ENCODE measurements at regions not wholly inside any gene's neighbourhood (a gene's known extent, or its start where the extent isn't known, plus 50 kb on each side); places are given as distances from the start of the nearest gene placed in this dataset.
A peak's percentile ranks its signal among the peaks of the same experiment; 100 is the strongest.

GRCh38 chr5:60546207-60546606 is 153.8 kb downstream of the DEPDC1B start:
- H3K79me2 ChIP-seq (ENCODE audit: low read length), result no peaks in the 10 kb centered on the region
- intact Hi-C loops (cut with micrococcal nuclease), result no loop called here
- TF ChIP-seq EZH2 (IDR thresholded peaks at IDR 0.05; ENCODE audit: low read length, unreplicated experiment), result no peak
- no peak for TF ChIP-seq EZH2phosphoT487 (IDR thresholded peaks at IDR 0.05; ENCODE audit: borderline replicate concordance, low read length)
- no peak for TF ChIP-seq CTCF (conservative IDR thresholded peaks at IDR 0.05; ENCODE audit: low read depth, low read length)
- ATAC-seq (no peak), DNase-seq (no peak)
- H2AFZ ChIP-seq (ENCODE audit: low read length), result no peak overlapping the region
- no peak overlapping the region for H3K4me2 ChIP-seq (ENCODE audit: low read length)
- ChIA-PET POLR2A (ENCODE audit: unreplicated experiment) (no interaction called here), CTCF (no interaction called here)
- BruUV-seq (replicated peaks), result no TSS peak
- H3K9me2 ChIP-seq (replicated peaks; ENCODE audit: low read length), result no peaks in the 10 kb centered on the region
- no peak overlapping the region for H3K4me3 ChIP-seq (ENCODE audit: low read length)
- H4K20me1 ChIP-seq (ENCODE audit: low read length), result no peaks in the 10 kb centered on the region
- H3K27me3 ChIP-seq (ENCODE audit: low read length), result peaks cover 8% of the 10 kb centered on the region; the same call in 1 of the 2 replicates
- H3F3A ChIP-seq (ENCODE audit: low read length, unreplicated experiment), result no peaks in the 10 kb centered on the region
- no peak overlapping the region for H3K27ac ChIP-seq (ENCODE audit: low read length)
- H3K9me3 ChIP-seq (ENCODE audit: low read length), result no peaks in the 10 kb centered on the region
- no peaks in the 10 kb centered on the region for H3K36me3 ChIP-seq (ENCODE audit: low read depth, low read length)
- H3K4me1 ChIP-seq (ENCODE audit: insufficient read depth, low read length), result no peaks in the 10 kb centered on the region
- no peak overlapping the region for H3K9ac ChIP-seq (ENCODE audit: low read length)

GRCh38 chr5:60545551-60545950 is 154.4 kb downstream of the DEPDC1B start:
- H3K27ac ChIP-seq (ENCODE audit: low read length), result no peak overlapping the region
- ATAC-seq (no peak), DNase-seq (no peak)
- peaks cover 8% of the 10 kb centered on the region; the same call in 1 of the 2 replicates for H3K27me3 ChIP-seq (ENCODE audit: low read length)
- no TSS peak for BruUV-seq (replicated peaks)
- H3K4me3 ChIP-seq (ENCODE audit: low read length), result no peak overlapping the region
- H3F3A ChIP-seq (ENCODE audit: low read length, unreplicated experiment), result no peaks in the 10 kb centered on the region
- POLR2A ChIA-PET (ENCODE audit: unreplicated experiment), result no interaction called here
- no peaks in the 10 kb centered on the region for H3K4me1 ChIP-seq (ENCODE audit: insufficient read depth, low read length)
- no peaks in the 10 kb centered on the region for H3K36me3 ChIP-seq (ENCODE audit: low read depth, low read length)
- TF ChIP-seq EZH2phosphoT487 (IDR thresholded peaks at IDR 0.05; ENCODE audit: borderline replicate concordance, low read length), result no peak
- TF ChIP-seq CTCF (conservative IDR thresholded peaks at IDR 0.05; ENCODE audit: low read depth, low read length), result no peak
- TF ChIP-seq EZH2 (IDR thresholded peaks at IDR 0.05; ENCODE audit: low read length, unreplicated experiment), result no peak
- H3K79me2 ChIP-seq (ENCODE audit: low read length), result no peaks in the 10 kb centered on the region
- no peaks in the 10 kb centered on the region for H4K20me1 ChIP-seq (ENCODE audit: low read length)
- H3K9me2 ChIP-seq (replicated peaks; ENCODE audit: low read length), result no peaks in the 10 kb centered on the region
- intact Hi-C loops (cut with micrococcal nuclease), result no loop called here
- no peak overlapping the region for H2AFZ ChIP-seq (ENCODE audit: low read length)
- CTCF ChIA-PET, result no interaction called here
- no peaks in the 10 kb centered on the region for H3K9me3 ChIP-seq (ENCODE audit: low read length)
- no peak overlapping the region for H3K9ac ChIP-seq (ENCODE audit: low read length)
- no peak overlapping the region for H3K4me2 ChIP-seq (ENCODE audit: low read length)

GRCh38 chr5:60544142-60544541 is 155.8 kb downstream of the DEPDC1B start:
- CTCF ChIA-PET, result no interaction called here
- Histone ChIP-seq H2AFZ (ENCODE audit: low read length) (no peak overlapping the region), H4K20me1 (ENCODE audit: low read length) (no peaks in the 10 kb centered on the region), H3K9me3 (ENCODE audit: low read length) (no peaks in the 10 kb centered on the region), H3F3A (ENCODE audit: low read length, unreplicated experiment) (no peaks in the 10 kb centered on the region), H3K4me3 (ENCODE audit: low read length) (no peak overlapping the region), H3K79me2 (ENCODE audit: low read length) (no peaks in the 10 kb centered on the region), H3K4me1 (ENCODE audit: insufficient read depth, low read length) (no peaks in the 10 kb centered on the region), H3K36me3 (ENCODE audit: low read depth, low read length) (no peaks in the 10 kb centered on the region), H3K9me2 (replicated peaks; ENCODE audit: low read length) (no peaks in the 10 kb centered on the region), H3K27ac (ENCODE audit: low read length) (no peak overlapping the region), H3K9ac (ENCODE audit: low read length) (no peak overlapping the region), H3K27me3 (ENCODE audit: low read length) (peaks cover 8% of the 10 kb centered on the region), H3K4me2 (ENCODE audit: low read length) (no peak overlapping the region)
- POLR2A ChIA-PET (ENCODE audit: unreplicated experiment), result no interaction called here
- ATAC-seq (peak; percentile 54; the same call in 1 of the 2 replicates), DNase-seq (no peak)
- BruUV-seq (replicated peaks), result no TSS peak
- intact Hi-C loops (cut with micrococcal nuclease), result no loop called here
- TF ChIP-seq EZH2phosphoT487 (IDR thresholded peaks at IDR 0.05; ENCODE audit: borderline replicate concordance, low read length) (no peak), CTCF (conservative IDR thresholded peaks at IDR 0.05; ENCODE audit: low read depth, low read length) (no peak), EZH2 (IDR thresholded peaks at IDR 0.05; ENCODE audit: low read length, unreplicated experiment) (no peak)
